ENCODE measurements at regions not wholly inside any gene's neighbourhood (a gene's known extent, or its start where the extent isn't known, plus 50 kb on each side); places are given as distances from the start of the nearest gene placed in this dataset.

DNA sequence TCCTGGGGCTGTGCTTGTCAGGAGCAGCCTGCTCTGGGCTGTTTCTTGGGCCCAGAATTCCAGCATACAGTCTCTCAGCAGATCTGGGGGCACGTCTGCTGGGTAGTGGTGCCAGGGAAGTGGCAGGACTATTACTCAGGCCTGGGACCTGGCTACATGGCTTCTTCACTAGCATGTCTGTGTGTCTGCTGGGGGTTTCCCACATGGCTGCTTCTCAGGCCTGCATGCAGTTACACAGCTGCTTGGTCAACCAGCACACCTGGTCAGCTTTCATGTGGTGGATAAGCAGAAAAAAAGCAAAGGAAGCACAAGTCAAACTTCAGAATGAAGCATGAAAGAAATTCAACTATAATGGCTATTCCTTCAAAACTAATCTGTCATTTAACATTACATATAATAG lies 316.2 kb upstream of the NOX3 start:
- TF ChIP-seq, protein P1, sequence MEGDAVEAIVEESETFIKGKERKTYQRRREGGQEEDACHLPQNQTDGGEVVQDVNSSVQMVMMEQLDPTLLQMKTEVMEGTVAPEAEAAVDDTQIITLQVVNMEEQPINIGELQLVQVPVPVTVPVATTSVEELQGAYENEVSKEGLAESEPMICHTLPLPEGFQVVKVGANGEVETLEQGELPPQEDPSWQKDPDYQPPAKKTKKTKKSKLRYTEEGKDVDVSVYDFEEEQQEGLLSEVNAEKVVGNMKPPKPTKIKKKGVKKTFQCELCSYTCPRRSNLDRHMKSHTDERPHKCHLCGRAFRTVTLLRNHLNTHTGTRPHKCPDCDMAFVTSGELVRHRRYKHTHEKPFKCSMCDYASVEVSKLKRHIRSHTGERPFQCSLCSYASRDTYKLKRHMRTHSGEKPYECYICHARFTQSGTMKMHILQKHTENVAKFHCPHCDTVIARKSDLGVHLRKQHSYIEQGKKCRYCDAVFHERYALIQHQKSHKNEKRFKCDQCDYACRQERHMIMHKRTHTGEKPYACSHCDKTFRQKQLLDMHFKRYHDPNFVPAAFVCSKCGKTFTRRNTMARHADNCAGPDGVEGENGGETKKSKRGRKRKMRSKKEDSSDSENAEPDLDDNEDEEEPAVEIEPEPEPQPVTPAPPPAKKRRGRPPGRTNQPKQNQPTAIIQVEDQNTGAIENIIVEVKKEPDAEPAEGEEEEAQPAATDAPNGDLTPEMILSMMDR (IDR thresholded peaks at IDR 0.05), result no peak
- TF ChIP-seq EP300 (IDR thresholded peaks at IDR 0.05) (no peak), POLR2A (IDR thresholded peaks at IDR 0.05) (no peak), POLR2AphosphoS5 (IDR thresholded peaks at IDR 0.05) (no peak)
- no peaks in the 10 kb centered on the region for H3K36me3 ChIP-seq
- H3K9me3 ChIP-seq, result peaks cover 4% of the 10 kb centered on the region
- 100% methylated on average over 1 of the region's 1 CpG for WGBS
- no peaks in the 10 kb centered on the region for H3K27me3 ChIP-seq
- no peak overlapping the region for H3K27ac ChIP-seq
- no peak for DNase-seq (ENCODE audit: low spot score in 2 of 2)
- H3K4me1 ChIP-seq, result no peaks in the 10 kb centered on the region
- H3K4me3 ChIP-seq, result no peak overlapping the region

DNA sequence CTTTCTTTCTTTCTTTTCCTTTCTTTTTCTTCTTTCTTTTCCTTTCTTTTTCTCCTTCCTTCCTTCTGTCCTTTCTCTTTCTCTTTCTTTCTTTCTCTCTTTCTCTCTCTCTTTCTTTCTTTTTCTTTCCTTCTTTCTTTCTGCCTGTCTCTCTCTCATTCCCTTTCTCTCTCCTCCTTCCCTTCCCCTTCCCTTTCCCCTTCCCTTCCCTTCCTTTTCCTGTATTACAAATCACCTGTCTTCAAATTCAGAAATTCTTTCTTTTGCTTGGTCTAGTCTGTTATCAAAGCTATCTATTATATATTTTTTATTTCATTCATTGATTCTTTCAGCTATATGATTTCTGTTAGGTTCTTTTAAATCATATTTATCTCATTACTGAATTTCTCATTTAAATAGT lies 315.2 kb upstream of the NOX3 start:
- TF ChIP-seq, protein P1 (IDR thresholded peaks at IDR 0.05), result no peak
- TF ChIP-seq EP300 (IDR thresholded peaks at IDR 0.05) (no peak), POLR2A (IDR thresholded peaks at IDR 0.05) (no peak), POLR2AphosphoS5 (IDR thresholded peaks at IDR 0.05) (no peak)
- no peak for DNase-seq (ENCODE audit: low spot score in 2 of 2)
- Histone ChIP-seq H3K9me3 (peaks cover 4% of the 10 kb centered on the region), H3K27ac (no peak overlapping the region), H3K36me3 (no peaks in the 10 kb centered on the region), H3K4me1 (no peaks in the 10 kb centered on the region), H3K27me3 (no peaks in the 10 kb centered on the region), H3K4me3 (no peak overlapping the region)

DNA sequence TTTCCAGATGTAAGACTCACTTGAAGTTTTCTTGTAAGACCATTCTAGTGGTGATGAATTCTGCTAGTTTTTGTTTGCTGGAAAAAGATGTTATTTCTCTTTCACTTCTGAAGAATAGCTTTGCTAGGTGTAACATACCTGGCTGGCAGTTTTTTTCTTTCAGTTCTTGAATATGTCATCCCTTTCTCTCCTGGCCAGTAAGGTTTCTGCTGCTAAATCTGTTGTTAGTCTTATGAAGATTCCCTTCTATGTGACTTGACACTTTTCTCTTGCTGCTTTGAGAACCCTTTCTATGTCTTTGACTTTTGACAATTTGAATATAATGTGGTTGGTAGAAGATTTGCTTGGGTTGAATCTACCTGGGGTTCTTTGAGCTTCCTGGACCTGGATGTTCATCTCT lies 314.7 kb upstream of the NOX3 start:
- H3K27me3 ChIP-seq, result no peaks in the 10 kb centered on the region
- no peaks in the 10 kb centered on the region for H3K4me1 ChIP-seq

DNA sequence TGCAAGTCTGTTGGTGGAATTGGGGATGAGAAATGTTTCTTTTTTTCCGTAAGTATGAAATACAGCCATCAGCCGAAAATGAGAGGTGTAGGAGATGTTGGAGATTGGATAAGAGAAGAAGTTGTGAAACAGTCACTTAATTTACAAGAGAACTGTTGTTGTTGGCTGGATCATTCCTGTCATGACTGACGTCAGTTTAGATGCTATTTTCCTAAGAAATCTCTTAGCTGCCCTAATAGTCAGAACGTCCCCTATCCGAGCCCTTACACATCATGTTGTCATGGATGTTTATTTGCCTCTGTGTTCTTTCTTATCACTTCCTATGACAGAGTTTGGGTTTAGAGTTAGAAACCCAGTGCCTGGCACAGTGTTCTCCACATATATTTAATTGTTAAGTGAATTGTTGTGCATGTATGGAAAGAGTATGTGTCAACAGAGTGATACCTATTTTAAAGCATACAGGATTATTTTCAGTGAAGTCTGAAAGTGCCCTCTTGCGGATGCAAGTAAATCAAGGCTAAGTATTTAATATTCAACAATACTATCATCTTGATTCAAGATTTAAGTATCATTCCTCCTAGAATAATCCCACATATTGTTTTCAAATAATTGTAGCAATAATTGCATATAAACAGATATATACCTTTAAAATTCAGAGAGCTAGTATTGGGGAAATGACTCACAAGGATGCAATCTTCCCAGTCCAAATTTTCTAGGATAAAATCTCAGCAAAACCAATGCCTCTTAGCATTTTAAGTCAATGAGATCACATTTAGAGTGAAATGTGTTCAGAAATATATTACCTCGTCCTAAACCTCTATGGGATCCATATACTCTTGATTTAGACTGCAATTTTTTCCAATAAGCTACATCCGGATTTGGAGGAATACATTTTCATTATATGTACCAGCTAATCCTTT lies 309.9 kb upstream of the NOX3 start:
- Histone ChIP-seq H3K27ac (no peak overlapping the region), H3K4me1 (no peaks in the 10 kb centered on the region), H3K4me3 (no peak overlapping the region), H3K36me3 (no peaks in the 10 kb centered on the region), H3K27me3 (no peaks in the 10 kb centered on the region), H3K9me3 (peaks cover 4% of the 10 kb centered on the region)
- 81% methylated on average over 8 of the region's 8 CpGs for WGBS
- no peak for DNase-seq (ENCODE audit: low spot score in 2 of 2)
- TF ChIP-seq EP300 (IDR thresholded peaks at IDR 0.05), result no peak
- TF ChIP-seq POLR2AphosphoS5 (IDR thresholded peaks at IDR 0.05), result no peak
- no peak for TF ChIP-seq POLR2A (IDR thresholded peaks at IDR 0.05)
- TF ChIP-seq, protein P1 (IDR thresholded peaks at IDR 0.05), result no peak

More for the DNA sequence above, 314.7 kb upstream of the NOX3 start:
- TF ChIP-seq EP300 (IDR thresholded peaks at IDR 0.05) (no peak), POLR2A (IDR thresholded peaks at IDR 0.05) (no peak), POLR2AphosphoS5 (IDR thresholded peaks at IDR 0.05) (no peak)
- TF ChIP-seq, protein P1 (IDR thresholded peaks at IDR 0.05), result no peak
- no peak for DNase-seq (ENCODE audit: low spot score in 2 of 2)
- Histone ChIP-seq H3K36me3 (no peaks in the 10 kb centered on the region), H3K9me3 (peaks cover 4% of the 10 kb centered on the region), H3K4me3 (no peak overlapping the region), H3K27ac (no peak overlapping the region)

DNA sequence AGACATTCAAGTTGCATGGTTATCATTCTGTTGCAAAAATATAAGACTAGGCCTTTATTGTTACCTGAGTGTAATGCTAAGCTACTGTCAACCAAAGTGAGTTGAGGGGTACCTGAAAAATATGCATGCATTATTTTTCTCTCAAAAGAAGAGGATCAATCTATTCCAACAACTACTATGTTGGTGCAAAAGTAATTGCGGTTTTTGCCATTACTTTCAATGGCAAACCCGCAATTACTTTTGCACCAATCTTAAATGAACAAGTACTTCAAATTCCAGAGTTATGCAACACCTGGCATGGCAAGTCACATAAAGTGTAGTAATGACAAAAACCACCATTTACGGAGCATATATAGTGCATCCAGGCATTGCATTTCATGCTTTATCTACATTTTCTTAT lies 307.0 kb upstream of the NOX3 start:
- H3K9me3 ChIP-seq, result no peaks in the 10 kb centered on the region
- TF ChIP-seq EP300 (IDR thresholded peaks at IDR 0.05), result no peak
- no peak for TF ChIP-seq POLR2AphosphoS5 (IDR thresholded peaks at IDR 0.05)
- TF ChIP-seq, protein P1 (IDR thresholded peaks at IDR 0.05), result no peak
- TF ChIP-seq POLR2A (IDR thresholded peaks at IDR 0.05), result no peak
- H3K27ac ChIP-seq, result no peak overlapping the region
- WGBS, result 96% methylated on average over 3 of the region's 3 CpGs
- no peak for DNase-seq (ENCODE audit: low spot score in 2 of 2)
- H3K36me3 ChIP-seq, result no peaks in the 10 kb centered on the region
- no peaks in the 10 kb centered on the region for H3K27me3 ChIP-seq
- H3K4me1 ChIP-seq, result no peaks in the 10 kb centered on the region
- H3K4me3 ChIP-seq, result no peak overlapping the region

All from suprapubic skin (tissue), 4 donors.